A673 (cell line): ENCODE measurements at regions not wholly inside any gene's neighbourhood (a gene's known extent, or its start where the extent isn't known, plus 50 kb on each side); places are given as distances from the start of the nearest gene placed in this dataset.

Experiments used
- EZH2 ChIP-seq: fragments of 200-600 bp; sonication (generic); IDR thresholded peaks from 2 replicates; pipeline ENCODE4 v1.6.1; 2017; ENCODE audit warnings: borderline replicate concordance, low read depth, mild to moderate bottlenecking, mixed read lengths, antibody characterized with exemption, low read length; ENCODE audit not compliant: poor library complexity, severe bottlenecking
- TF ChIP-seq, protein P1 (sequence below): fragments of 300-800, 200-600 bp; sonication (generic); conservative IDR thresholded peaks from 2 replicates; pipeline ENCODE4 v1.5.1; 2017; ENCODE audit warnings: low read depth, mild to moderate bottlenecking, antibody characterized with exemption, low read length, moderate library complexity, mixed read lengths

DNA sequence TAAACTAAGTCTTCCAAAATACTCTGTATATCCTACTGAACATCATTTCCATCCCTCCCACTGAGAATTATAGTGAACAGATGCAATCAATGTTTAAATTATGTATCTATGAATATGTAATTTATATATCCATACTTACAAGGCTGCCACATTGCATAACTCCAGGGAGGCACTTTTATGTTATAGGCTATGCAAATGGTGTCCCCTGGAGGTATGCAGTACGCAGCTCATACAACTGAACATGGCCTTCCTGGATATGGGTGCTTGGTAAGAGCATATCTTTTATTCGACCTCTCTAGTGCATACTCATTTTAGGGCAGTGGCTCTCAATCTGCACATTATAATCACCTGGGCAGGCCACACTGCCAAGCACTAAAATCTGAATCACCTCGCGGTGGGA lies 127.3 kb downstream of the BANF2 start:
- no peak for TF ChIP-seq EZH2
- TF ChIP-seq, protein P1, sequence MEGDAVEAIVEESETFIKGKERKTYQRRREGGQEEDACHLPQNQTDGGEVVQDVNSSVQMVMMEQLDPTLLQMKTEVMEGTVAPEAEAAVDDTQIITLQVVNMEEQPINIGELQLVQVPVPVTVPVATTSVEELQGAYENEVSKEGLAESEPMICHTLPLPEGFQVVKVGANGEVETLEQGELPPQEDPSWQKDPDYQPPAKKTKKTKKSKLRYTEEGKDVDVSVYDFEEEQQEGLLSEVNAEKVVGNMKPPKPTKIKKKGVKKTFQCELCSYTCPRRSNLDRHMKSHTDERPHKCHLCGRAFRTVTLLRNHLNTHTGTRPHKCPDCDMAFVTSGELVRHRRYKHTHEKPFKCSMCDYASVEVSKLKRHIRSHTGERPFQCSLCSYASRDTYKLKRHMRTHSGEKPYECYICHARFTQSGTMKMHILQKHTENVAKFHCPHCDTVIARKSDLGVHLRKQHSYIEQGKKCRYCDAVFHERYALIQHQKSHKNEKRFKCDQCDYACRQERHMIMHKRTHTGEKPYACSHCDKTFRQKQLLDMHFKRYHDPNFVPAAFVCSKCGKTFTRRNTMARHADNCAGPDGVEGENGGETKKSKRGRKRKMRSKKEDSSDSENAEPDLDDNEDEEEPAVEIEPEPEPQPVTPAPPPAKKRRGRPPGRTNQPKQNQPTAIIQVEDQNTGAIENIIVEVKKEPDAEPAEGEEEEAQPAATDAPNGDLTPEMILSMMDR = no peak
